SK-N-SH (cell line): ENCODE measurements at regions not wholly inside any gene's neighbourhood (a gene's known extent, or its start where the extent isn't known, plus 50 kb on each side); places are given as distances from the start of the nearest gene placed in this dataset.

Experiments
- CTCF ChIA-PET: fragments of 300-600, 350-600 bp; formaldehyde crosslinking; extraction: SDS; loops from one replicate; lab custom pipeline; 2021; lab: Yijun Ruan, JAX
- POLR2A ChIA-PET: fragments of 350-600 bp; sonication (Branson Sonifier 250); formaldehyde crosslinking; extraction: SDS; loops from one replicate; lab custom pipeline; 2020; ENCODE audit warnings: antibody characterized with exemption, inconsistent platforms; lab: Yijun Ruan, JAX
- DNase-seq: peaks from one replicate; pipeline ENCODE4 v3.0.0; 2012
- H2AFZ ChIP-seq: fragments of 200-600 bp; sonication (generic); 2 replicates; pipeline ENCODE4 v1.8.1; 2016; ENCODE audit warnings: antibody characterized with exemption, mild to moderate bottlenecking, low read depth
- H3F3A ChIP-seq: fragments of 200-600 bp; sonication (generic); replicated peaks from 2 replicates; pipeline ENCODE3; 2016; ENCODE audit warnings: antibody characterized with exemption, mild to moderate bottlenecking; ENCODE audit not compliant: insufficient read depth
- H3K27ac ChIP-seq, 2 experiments: fragments of 200-500 bp in 1 of 2; fragments of 200-600 bp in 1 of 2; sonication (Bioruptor generic) in 1 of 2; sonication (generic), shearing (Covaris generic) in 1 of 2; 2 replicates each; pipeline versions ENCODE4 v1.5.1 to v1.6.1; 2014 to 2016; ENCODE audit warnings: low read depth in 2 of 2, inconsistent platforms in 1 of 2, low read length in 1 of 2, mild to moderate bottlenecking in 1 of 2, mixed read lengths in 1 of 2
- H3K27me3 ChIP-seq: fragments of 200-600 bp; sonication (generic), shearing (Covaris generic); 2 replicates; pipeline ENCODE4 v1.6.1; 2016; ENCODE audit warnings: mixed run types; ENCODE audit not compliant: insufficient read depth
- H3K36me3 ChIP-seq, 2 experiments: fragments of 200-500 bp in 1 of 2; fragments of 200-600 bp in 1 of 2; sonication (Bioruptor generic) in 1 of 2; sonication (generic) in 1 of 2; replicated peaks in 1 of 2; 2 replicates each; pipeline versions ENCODE3 to v1.5.1; 2014 to 2016; ENCODE audit warnings: low read length in 1 of 2, mild to moderate bottlenecking in 1 of 2; ENCODE audit not compliant: insufficient read depth in 2 of 2, control insufficient read depth in 1 of 2
- H3K4me1 ChIP-seq, 2 experiments: fragments of 200-500 bp in 1 of 2; fragments of 200-600 bp in 1 of 2; sonication (Bioruptor generic) in 1 of 2; sonication (generic), shearing (Covaris generic) in 1 of 2; 2 replicates each; pipeline versions ENCODE4 v1.5.1 to v1.6.1; 2014 to 2016; ENCODE audit warnings: low read depth in 1 of 2, low read length in 1 of 2, mixed run types in 1 of 2; ENCODE audit not compliant: insufficient read depth in 2 of 2, control insufficient read depth in 1 of 2
- H3K4me2 ChIP-seq: fragments of 200-600 bp; sonication (generic), shearing (Covaris generic); 2 replicates; pipeline ENCODE4 v1.6.1; 2017; ENCODE audit warnings: mixed run types
- H3K4me3 ChIP-seq, 2 experiments: fragments of 200-500 bp in 1 of 2; fragments of 200-600 bp in 1 of 2; sonication (Bioruptor generic) in 1 of 2; sonication (generic), shearing (Covaris generic) in 1 of 2; 2 replicates each; pipeline versions ENCODE4 v1.5.1 to v1.8.1; 2014 to 2016; ENCODE audit warnings: low read depth in 2 of 2, inconsistent platforms in 1 of 2, low read length in 1 of 2, mild to moderate bottlenecking in 1 of 2, mixed read lengths in 1 of 2, moderate library complexity in 1 of 2
- H3K79me2 ChIP-seq: fragments of 200-600 bp; sonication (generic); 2 replicates; pipeline ENCODE4 v1.8.1; 2017; ENCODE audit warnings: mild to moderate bottlenecking; ENCODE audit not compliant: insufficient read depth
- H3K9ac ChIP-seq: fragments of 200-600 bp; sonication (generic); 2 replicates; pipeline ENCODE4 v1.6.1; 2017; ENCODE audit warnings: mixed run types
- H3K9me2 ChIP-seq: fragments of 200-600 bp; sonication (generic); 2 replicates; pipeline ENCODE4 v1.6.1; 2017; ENCODE audit warnings: mixed run types
- H3K9me3 ChIP-seq: fragments of 200-600 bp; sonication (generic); 2 replicates; pipeline ENCODE4 v1.6.1; 2017; ENCODE audit warnings: mixed run types, mild to moderate bottlenecking, moderate library complexity
- H4K20me1 ChIP-seq: fragments of 200-600 bp; sonication (generic); 2 replicates; pipeline ENCODE4 v1.6.1; 2017; ENCODE audit warnings: mild to moderate bottlenecking, mixed run types; ENCODE audit not compliant: insufficient read depth
- CHD2 ChIP-seq: fragments of 150-350 bp; IDR thresholded peaks from 2 replicates; pipeline ENCODE4 v1.6.1; 2018; ENCODE audit warnings: low read length; ENCODE audit not compliant: partially characterized antibody
- CTCF ChIP-seq: fragments of 200-600 bp; sonication (generic); IDR thresholded peaks from 2 replicates; pipeline ENCODE4 v1.6.1; 2017; ENCODE audit warnings: antibody characterized with exemption, mild to moderate bottlenecking, moderate library complexity
- EP300 ChIP-seq, 2 experiments: IDR thresholded peaks; 2 replicates each; pipeline versions ENCODE4 v1.4.0 to v1.6.1; 2012; ENCODE audit warnings: borderline replicate concordance in 1 of 2, low read depth in 1 of 2, low read length in 1 of 2
- FOSL2 ChIP-seq: IDR thresholded peaks from 2 replicates; pipeline ENCODE4 v1.4.0; 2012; ENCODE audit warnings: low read depth, mild to moderate bottlenecking, moderate library complexity, borderline replicate concordance
- FOXJ3 ChIP-seq: sonication (generic); formaldehyde crosslinking; IDR thresholded peaks from 2 replicates; pipeline ENCODE4 v1.5.1; 2020; ENCODE audit warnings: mild to moderate bottlenecking, missing genetic modification reagents
- GABPA ChIP-seq: IDR thresholded peaks from 2 replicates; pipeline ENCODE4 v1.4.0; 2012; ENCODE audit warnings: low read depth, mild to moderate bottlenecking
- GATA2 ChIP-seq: sonication (generic); formaldehyde crosslinking; IDR thresholded peaks from 2 replicates; pipeline ENCODE4 v1.5.0; 2020; ENCODE audit warnings: mild to moderate bottlenecking, missing genetic modification reagents
- MAX ChIP-seq: IDR thresholded peaks from 2 replicates; pipeline ENCODE4 v1.4.0; 2012; ENCODE audit warnings: low read depth
- MEF2A ChIP-seq: IDR thresholded peaks from 2 replicates; pipeline ENCODE4 v1.4.0; 2012; ENCODE audit warnings: low read depth, borderline replicate concordance
- MXI1 ChIP-seq: IDR thresholded peaks from 2 replicates; pipeline ENCODE4 v1.6.1; 2012; ENCODE audit warnings: mild to moderate bottlenecking, low read depth, low read length, improper control_type of control experiment
- NFIC ChIP-seq: IDR thresholded peaks from 2 replicates; pipeline ENCODE4 v1.4.0; 2012; ENCODE audit warnings: borderline replicate concordance
- POLR2AphosphoS5 ChIP-seq: IDR thresholded peaks from 2 replicates; pipeline ENCODE4 v1.6.1; 2012; ENCODE audit warnings: low read depth, low read length
- RCOR1 ChIP-seq: fragments of 150-350 bp; IDR thresholded peaks from 2 replicates; pipeline ENCODE4 v1.6.1; 2017; ENCODE audit warnings: antibody characterized with exemption, low read length
- RXRA ChIP-seq: IDR thresholded peaks from 2 replicates; pipeline ENCODE4 v1.4.0; 2012; ENCODE audit warnings: low read depth, mild to moderate bottlenecking, borderline replicate concordance
- SIN3A ChIP-seq: IDR thresholded peaks from 2 replicates; pipeline ENCODE4 v1.6.1; 2012; ENCODE audit warnings: low read depth, mild to moderate bottlenecking, low read length, moderate library complexity, borderline replicate concordance
- SMC3 ChIP-seq: IDR thresholded peaks from 2 replicates; pipeline ENCODE4 v1.6.1; 2012; ENCODE audit warnings: low read depth, low read length, improper control_type of control experiment
- TAF1 ChIP-seq: IDR thresholded peaks from 2 replicates; pipeline ENCODE4 v1.6.1; 2012; ENCODE audit warnings: low read depth, mild to moderate bottlenecking, low read length, moderate library complexity, borderline replicate concordance
- USF1 ChIP-seq: IDR thresholded peaks from 2 replicates; pipeline ENCODE4 v1.4.0; 2012; ENCODE audit warnings: low read depth, borderline replicate concordance
- YY1 ChIP-seq: IDR thresholded peaks from 2 replicates; pipeline ENCODE4 v1.4.0; 2012; ENCODE audit warnings: low read depth, mild to moderate bottlenecking
- ZBTB33 ChIP-seq: IDR thresholded peaks from 2 replicates; pipeline ENCODE4 v1.4.0; 2012; ENCODE audit warnings: low read depth, borderline replicate concordance
- WGBS: methylation state at CpG from one replicate; pipeline ENCODE4 v1.1.6; 2017; ENCODE audit warnings: low lambda C conversion rate; 5-methylcytosine and 5-hydroxymethylcytosine counted together

GRCh38 chr1:5577255-5578040 is 414.8 kb downstream of the NPHP4 start (continued):
- TF ChIP-seq FOSL2 (no peak), POLR2AphosphoS5 (no peak), EP300 (IDR thresholded peaks at IDR 0.05; ENCODE audit: borderline replicate concordance in 1 of 2, low read depth in 1 of 2, low read length in 1 of 2) (no peak)

GRCh38 chr1:5576673-5577065 is 415.6 kb downstream of the NPHP4 start:
- Histone ChIP-seq H3K79me2 (no peaks in the 10 kb centered on the region), H3K4me1 (no peaks in the 10 kb centered on the region), H3F3A (no peaks in the 10 kb centered on the region), H3K36me3 (no peaks in the 10 kb centered on the region), H3K27ac (no peak overlapping the region), H3K9me2 (no peaks in the 10 kb centered on the region), H4K20me1 (no peaks in the 10 kb centered on the region), H3K9ac (no peak overlapping the region)
- POLR2A ChIA-PET = no interaction called here
- no peak for DNase-seq
- TF ChIP-seq YY1 (no peak), ZBTB33 (no peak), USF1 (no peak), FOSL2 (no peak), POLR2AphosphoS5 (no peak), RXRA (no peak), MEF2A (no peak), CHD2 (no peak), MXI1 (no peak), TAF1 (no peak), FOXJ3 (CRISPR knock-in tag) (no peak), SMC3 (no peak), CTCF (no peak), RCOR1 (no peak), GABPA (no peak), SIN3A (no peak), MAX (no peak), NFIC (no peak), GATA2 (CRISPR knock-in tag) (no peak)
- TF ChIP-seq, all 33 proteins: peak for 0
- no peak overlapping the region for H2AFZ ChIP-seq
- H3K4me3 ChIP-seq = no peak overlapping the region
- WGBS = 9% methylated on average over 5 of the region's 5 CpGs
- CTCF ChIA-PET = interaction anchor here (0.9 kb wide), 1 partner anchor 169 kb away, joined by 3 read pairs; no protein-coding TSS in a partner anchor
- no peaks in the 10 kb centered on the region for H3K9me3 ChIP-seq
- H3K27me3 ChIP-seq = no peaks in the 10 kb centered on the region
- H3K4me2 ChIP-seq = no peak overlapping the region
